ENCODE measurements at regions not wholly inside any gene's neighbourhood (a gene's known extent, or its start where the extent isn't known, plus 50 kb on each side); places are given as distances from the start of the nearest gene placed in this dataset.
A peak's percentile ranks its signal among the peaks of the same experiment; 100 is the strongest.
"Not testable (repeated sequence)": the region's sequence is repeated elsewhere in the genome, so short reads cannot be mapped to it uniquely, and the experiment has no call there.

GRCh38 chr17:27954548-27955495 lies 61.7 kb upstream of the LYRM9 start:
- CTCF ChIA-PET = no interaction called here
- POLR2A ChIA-PET (ENCODE audit: low non-redundant PET) = no interaction called here
- Histone ChIP-seq H3K4me1 (ENCODE audit: insufficient read depth, low read length, poor library complexity, severe bottlenecking) (peaks cover 7% of the 10 kb centered on the region), H3K4me3 (ENCODE audit: low read depth, low read length, poor library complexity, severe bottlenecking) (no peak overlapping the region), H3K27ac (ENCODE audit: low read depth, low read length, poor library complexity, severe bottlenecking) (no peak overlapping the region), H3K27me3 (replicated peaks; ENCODE audit: insufficient read depth, low read depth, low read length, poor library complexity) (no peaks in the 10 kb centered on the region), H3K36me3 (ENCODE audit: insufficient read depth, low read length, poor library complexity, severe bottlenecking) (no peaks in the 10 kb centered on the region), H3K9me3 (ENCODE audit: low read depth, low read length, poor library complexity, severe bottlenecking) (no peaks in the 10 kb centered on the region)
- no peak for DNase-seq (ENCODE audit: low spot score)
- intact Hi-C loops (cut with micrococcal nuclease; ENCODE audit: unreplicated experiment) = no loop called here
- BruUV-seq (replicated peaks) = no TSS peak
- no peak for TF ChIP-seq EZH2 (IDR thresholded peaks at IDR 0.05; ENCODE audit: borderline replicate concordance, low read depth, low read length, poor library complexity, severe bottlenecking)
- TF ChIP-seq CTCF (conservative IDR thresholded peaks at IDR 0.05; ENCODE audit: low read depth, low read length) = no peak

DNA sequence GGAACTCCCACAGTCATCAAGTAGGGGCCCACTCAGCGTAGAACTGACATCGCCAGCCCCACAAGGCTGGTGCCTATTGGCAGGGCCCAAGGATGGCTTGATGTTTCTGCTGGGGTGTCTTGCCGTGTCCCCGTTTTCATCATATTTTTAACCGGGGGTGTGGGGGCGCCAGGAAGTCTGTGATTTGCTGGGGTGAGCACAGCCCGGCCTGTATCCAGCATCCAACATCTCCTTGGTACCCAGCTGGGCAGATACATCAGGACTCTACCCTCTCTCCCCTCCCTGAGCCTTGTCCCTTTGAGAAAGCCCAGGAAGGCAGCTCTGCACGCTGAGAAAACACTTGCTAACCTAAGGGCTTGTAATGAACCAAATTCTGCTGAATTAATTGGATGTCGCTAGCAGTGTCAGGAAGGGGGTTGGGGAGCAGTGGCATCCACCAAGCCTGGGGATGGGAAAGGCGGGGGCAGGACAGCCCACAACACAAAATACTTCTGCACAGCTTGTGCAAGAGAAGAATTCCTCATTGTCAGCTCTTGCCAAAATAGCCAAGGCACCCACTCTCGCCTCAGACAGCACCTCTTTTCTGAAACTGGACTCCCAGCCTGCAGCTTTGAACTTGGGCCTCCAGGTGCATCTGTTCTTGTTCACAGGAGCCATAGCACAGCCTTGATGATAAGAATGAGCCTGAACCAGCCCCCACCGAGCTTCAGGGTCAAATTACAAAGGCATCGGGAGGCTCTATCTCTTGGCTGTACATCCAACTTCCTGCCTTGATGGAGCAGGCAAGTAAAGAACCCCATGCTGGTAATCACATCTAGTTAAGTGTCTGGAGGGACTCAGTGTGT lies 63.7 kb upstream of the LYRM9 start:
- no TSS peak for BruUV-seq (replicated peaks)
- ChIA-PET POLR2A (ENCODE audit: low non-redundant PET) (no interaction called here), CTCF (no interaction called here)

GRCh38 chr17:27957446-27957793 lies 64.3 kb upstream of the LYRM9 start:
- H3K27ac ChIP-seq (ENCODE audit: low read depth, low read length, poor library complexity, severe bottlenecking); CTCF ChIA-PET: not testable (repeated sequence)

More for the DNA sequence above, 63.7 kb upstream of the LYRM9 start:
- DNase-seq (ENCODE audit: low spot score) = peak; percentile 54
- Histone ChIP-seq H3K4me1 (ENCODE audit: insufficient read depth, low read length, poor library complexity, severe bottlenecking) (peaks cover 7% of the 10 kb centered on the region), H3K36me3 (ENCODE audit: insufficient read depth, low read length, poor library complexity, severe bottlenecking) (no peaks in the 10 kb centered on the region), H3K4me3 (ENCODE audit: low read depth, low read length, poor library complexity, severe bottlenecking) (no peak overlapping the region), H3K9me3 (ENCODE audit: low read depth, low read length, poor library complexity, severe bottlenecking) (no peaks in the 10 kb centered on the region), H3K27me3 (replicated peaks; ENCODE audit: insufficient read depth, low read depth, low read length, poor library complexity) (no peaks in the 10 kb centered on the region), H3K27ac (ENCODE audit: low read depth, low read length, poor library complexity, severe bottlenecking) (no peak overlapping the region)
- TF ChIP-seq CTCF (conservative IDR thresholded peaks at IDR 0.05; ENCODE audit: low read depth, low read length) (no peak), EZH2 (IDR thresholded peaks at IDR 0.05; ENCODE audit: borderline replicate concordance, low read depth, low read length, poor library complexity, severe bottlenecking) (no peak)
- intact Hi-C loops (cut with micrococcal nuclease; ENCODE audit: unreplicated experiment) = no loop called here

More at GRCh38 chr17:27957446-27957793, 64.3 kb upstream of the LYRM9 start:
- intact Hi-C loops (cut with micrococcal nuclease; ENCODE audit: unreplicated experiment); POLR2A ChIA-PET (ENCODE audit: low non-redundant PET); H3K9me3 ChIP-seq (ENCODE audit: low read depth, low read length, poor library complexity, severe bottlenecking); H3K4me3 ChIP-seq (ENCODE audit: low read depth, low read length, poor library complexity, severe bottlenecking); H3K4me1 ChIP-seq (ENCODE audit: insufficient read depth, low read length, poor library complexity, severe bottlenecking); H3K27me3 ChIP-seq (replicated peaks; ENCODE audit: insufficient read depth, low read depth, low read length, poor library complexity); BruUV-seq (replicated peaks); H3K36me3 ChIP-seq (ENCODE audit: insufficient read depth, low read length, poor library complexity, severe bottlenecking); DNase-seq (ENCODE audit: low spot score): not testable (repeated sequence)
